Right atrium auricular region (tissue), 2 donors: ENCODE measurements at regions not wholly inside any gene's neighbourhood (a gene's known extent, or its start where the extent isn't known, plus 50 kb on each side); places are given as distances from the start of the nearest gene placed in this dataset.
"Not testable (repeated sequence)": the region's sequence is repeated elsewhere in the genome, so short reads cannot be mapped to it uniquely, and the experiment has no call there.

Experiments used
- DNase-seq: peaks from one replicate; pipeline ENCODE4 v3.0.0-alpha.2; 2019; ENCODE audit warnings: low spot score
- H3K27ac ChIP-seq, 2 donors: fragments of 200-600 bp; sonication (generic); 1 replicate in 1 of 2; 2 replicates in 1 of 2; pipeline ENCODE4 v1.5.1; 2016 to 2019
- H3K27me3 ChIP-seq, 2 donors: fragments of 200-600 bp; sonication (generic); one replicate each; pipeline versions ENCODE4 v1.5.1 to v1.6.0; 2017 to 2019
- H3K36me3 ChIP-seq: fragments of 200-600 bp; sonication (generic); one replicate; pipeline ENCODE4 v1.5.1; 2016
- H3K4me1 ChIP-seq, 2 donors: fragments of 200-600 bp; sonication (generic); one replicate each; pipeline versions ENCODE4 v1.5.1 to v1.6.0; 2017 to 2019
- H3K4me3 ChIP-seq, 2 donors: fragments of 200-600 bp; sonication (generic); 1 replicate in 1 of 2; 2 replicates in 1 of 2; pipeline ENCODE4 v1.5.1; 2017 to 2019; ENCODE audit warnings: mild to moderate bottlenecking in 1 of 2, moderate library complexity in 1 of 2
- H3K9me3 ChIP-seq, 2 donors: fragments of 200-600 bp; sonication (generic); one replicate each; pipeline ENCODE4 v1.5.1; 2019
- CTCF ChIP-seq, 2 donors: fragments of 200-600 bp; sonication (generic); IDR thresholded peaks; one replicate each; pipeline ENCODE4 v1.5.1; 2019; ENCODE audit warnings: antibody characterized with exemption in 2 of 2

- no peak for DNase-seq
- TF ChIP-seq CTCF (IDR thresholded peaks at IDR 0.05), result no peak
These were observed 94.9 kb upstream of the EEPD1 start for GRCh38 chr7:36058020-36058592.

DNA sequence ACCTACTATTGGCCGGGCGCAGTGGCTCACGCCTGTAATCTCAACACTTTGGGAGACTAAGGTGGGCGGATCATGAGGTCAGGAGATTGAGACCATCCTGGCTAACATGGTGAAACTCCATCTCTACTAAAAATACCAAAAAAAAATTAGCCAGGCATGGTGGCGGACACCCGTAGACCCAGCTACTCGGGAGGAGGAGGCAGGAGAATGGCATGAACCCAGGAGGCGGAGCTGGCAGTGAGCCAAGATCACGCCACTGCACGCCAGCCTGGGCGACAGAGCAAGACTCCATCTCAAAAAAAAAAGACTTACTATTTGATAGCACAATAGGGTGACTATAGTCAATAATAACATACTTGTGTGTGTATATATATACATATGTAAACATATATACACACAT lies 92.7 kb upstream of the EEPD1 start:
- not testable (repeated sequence) for H3K9me3 ChIP-seq, H3K27me3 ChIP-seq, H3K4me1 ChIP-seq, DNase-seq, H3K4me3 ChIP-seq, H3K36me3 ChIP-seq, H3K27ac ChIP-seq

More at GRCh38 chr7:36058020-36058592, 94.9 kb upstream of the EEPD1 start:
- Histone ChIP-seq H3K4me3 (no peak overlapping the region), H3K4me1 (no peaks in the 10 kb centered on the region), H3K36me3 (no peaks in the 10 kb centered on the region), H3K27ac (no peak overlapping the region), H3K9me3 (no peaks in the 10 kb centered on the region), H3K27me3 (no peaks in the 10 kb centered on the region)

GRCh38 chr7:36062154-36062815 lies 90.8 kb upstream of the EEPD1 start:
- no peak for TF ChIP-seq CTCF (IDR thresholded peaks at IDR 0.05)
- no peak overlapping the region for H3K27ac ChIP-seq
- no peak overlapping the region for H3K4me3 ChIP-seq
- H3K27me3 ChIP-seq, result no peaks in the 10 kb centered on the region
- no peaks in the 10 kb centered on the region for H3K9me3 ChIP-seq
- no peaks in the 10 kb centered on the region for H3K4me1 ChIP-seq
- no peak for DNase-seq
- no peaks in the 10 kb centered on the region for H3K36me3 ChIP-seq

DNA sequence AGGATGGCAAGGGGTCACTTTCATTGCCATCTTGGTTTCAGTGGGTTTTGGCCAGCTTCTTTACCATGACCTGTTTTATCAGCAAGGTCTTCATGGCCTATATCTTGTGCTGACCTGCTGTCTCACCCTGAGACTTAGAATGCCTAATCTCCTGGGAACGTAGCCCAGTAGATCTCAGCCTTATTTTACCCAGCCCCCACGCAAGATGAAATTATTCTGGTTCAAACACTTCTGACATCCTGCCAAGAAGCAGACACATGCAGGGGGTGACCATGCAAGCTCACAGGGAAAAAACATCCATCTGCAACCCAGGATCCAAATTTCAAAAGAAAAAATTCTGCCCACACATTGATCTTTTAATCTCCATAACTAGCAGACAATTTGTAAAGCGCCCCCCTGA lies 88.4 kb upstream of the EEPD1 start:
- no peak for TF ChIP-seq CTCF (IDR thresholded peaks at IDR 0.05)
- Histone ChIP-seq H3K4me3 (no peak overlapping the region), H3K4me1 (no peaks in the 10 kb centered on the region), H3K27me3 (no peaks in the 10 kb centered on the region), H3K27ac (no peak overlapping the region), H3K9me3 (no peaks in the 10 kb centered on the region), H3K36me3 (no peaks in the 10 kb centered on the region)
- no peak for DNase-seq

DNA sequence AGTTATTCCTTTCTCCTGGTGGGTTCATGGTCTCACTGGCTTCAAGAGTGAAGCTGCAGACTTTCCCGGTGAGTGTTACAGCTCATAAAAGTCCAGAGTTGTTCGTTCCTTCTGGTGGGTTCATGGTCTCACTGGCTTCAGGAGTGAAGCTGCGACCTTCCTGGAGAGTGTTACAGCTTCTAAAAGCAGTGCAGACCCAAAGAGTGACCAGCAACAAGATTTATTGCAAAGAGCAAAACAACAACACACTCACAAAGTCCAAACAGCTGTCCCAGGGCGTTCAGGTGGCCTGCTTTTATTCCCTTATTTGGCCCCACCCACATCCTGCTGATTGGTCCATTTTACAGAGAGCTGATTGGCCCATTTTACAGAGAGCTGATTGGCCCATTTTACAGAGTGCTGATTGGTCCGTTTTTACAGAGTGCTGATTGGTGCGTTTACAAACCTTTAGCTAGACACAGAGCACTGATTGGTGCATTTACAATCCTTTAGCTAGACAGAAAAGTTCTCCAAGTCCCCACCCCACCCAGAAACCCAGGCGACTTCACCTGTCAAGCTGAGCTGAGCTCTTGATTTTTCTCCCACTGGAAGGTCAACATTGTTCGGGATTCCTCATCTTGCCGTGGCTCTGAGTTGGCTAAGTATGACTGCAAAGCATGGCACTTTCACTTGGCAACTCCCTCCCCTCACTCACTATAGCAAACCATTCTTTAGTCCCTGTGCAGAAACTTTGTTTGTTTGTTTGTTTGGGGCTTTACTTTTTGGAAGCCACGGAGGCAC lies 87.3 kb upstream of the EEPD1 start:
- not testable (repeated sequence) for DNase-seq, H3K4me3 ChIP-seq, H3K27ac ChIP-seq, H3K27me3 ChIP-seq, H3K36me3 ChIP-seq, H3K4me1 ChIP-seq, H3K9me3 ChIP-seq

GRCh38 chr7:36066343-36066664 lies 86.8 kb upstream of the EEPD1 start:
- H3K4me3 ChIP-seq, result no peak overlapping the region
- H3K27ac ChIP-seq, result no peak overlapping the region
- H3K36me3 ChIP-seq, result no peaks in the 10 kb centered on the region
- no peaks in the 10 kb centered on the region for H3K27me3 ChIP-seq
- no peaks in the 10 kb centered on the region for H3K9me3 ChIP-seq
- TF ChIP-seq CTCF (IDR thresholded peaks at IDR 0.05), result no peak
- H3K4me1 ChIP-seq, result no peaks in the 10 kb centered on the region
- no peak for DNase-seq
